Neuronal stem cell (in vitro differentiated cells): ENCODE measurements at regions not wholly inside any gene's neighbourhood (a gene's known extent, or its start where the extent isn't known, plus 50 kb on each side); places are given as distances from the start of the nearest gene placed in this dataset.

Experiments used
- DNase-seq: peaks from one replicate; pipeline ENCODE4 v3.0.0-alpha.2; 2013; ENCODE audit warnings: low spot score
- H2AFZ ChIP-seq: one replicate; pipeline ENCODE4 v1.6.1; 2013; ENCODE audit warnings: mild to moderate bottlenecking, low read length, inconsistent platforms
- H2AK5ac ChIP-seq: 2 replicates; pipeline ENCODE4 v1.6.1; 2013; ENCODE audit warnings: low read depth, mild to moderate bottlenecking, inconsistent platforms, low read length, moderate library complexity, mixed read lengths
- H2BK120ac ChIP-seq: 2 replicates; pipeline ENCODE4 v1.6.1; 2013; ENCODE audit warnings: low read depth, mild to moderate bottlenecking, inconsistent platforms, low read length, moderate library complexity, mixed read lengths
- H2BK12ac ChIP-seq: one replicate; pipeline ENCODE4 v1.6.1; 2013; ENCODE audit warnings: low read length, inconsistent platforms
- H2BK15ac ChIP-seq: 2 replicates; pipeline ENCODE4 v1.6.1; 2013; ENCODE audit warnings: mild to moderate bottlenecking, low read length, inconsistent platforms, mixed read lengths
- H2BK5ac ChIP-seq: one replicate; pipeline ENCODE4 v1.6.1; 2013; ENCODE audit warnings: inconsistent platforms, mild to moderate bottlenecking, low read length, moderate library complexity
- H3K14ac ChIP-seq: one replicate; pipeline ENCODE4 v1.6.1; 2013; ENCODE audit warnings: low read length, inconsistent platforms
- H3K18ac ChIP-seq: 2 replicates; pipeline ENCODE4 v1.6.1; 2013; ENCODE audit warnings: low read length, inconsistent platforms
- H3K23ac ChIP-seq: 2 replicates; pipeline ENCODE4 v1.6.1; 2013; ENCODE audit warnings: low read depth, mild to moderate bottlenecking, mixed read lengths, low read length, inconsistent platforms; ENCODE audit not compliant: poor library complexity
- H3K27ac ChIP-seq: replicated peaks from 3 replicates; pipeline ENCODE4 v1.5.1; 2013; ENCODE audit warnings: low read length, inconsistent platforms
- H3K27me3 ChIP-seq, 3 experiments: 2 replicates each; pipeline ENCODE4 v1.6.1; 2013; ENCODE audit warnings: low read length in 3 of 3, mild to moderate bottlenecking in 2 of 3, inconsistent platforms in 1 of 3, low read depth in 1 of 3, mixed read lengths in 1 of 3, moderate library complexity in 1 of 3; ENCODE audit not compliant: control insufficient read depth in 3 of 3, insufficient read depth in 3 of 3
- H3K36me3 ChIP-seq, 2 donors: replicated peaks in 1 of 2; 2 replicates each; pipeline ENCODE4 v1.6.1; 2013; ENCODE audit warnings: low read length in 2 of 2; ENCODE audit not compliant: control insufficient read depth in 2 of 2, insufficient read depth in 2 of 2
- H3K4ac ChIP-seq: 2 replicates; pipeline ENCODE4 v1.6.1; 2013; ENCODE audit warnings: inconsistent platforms, mild to moderate bottlenecking, low read length, moderate library complexity
- H3K4me1 ChIP-seq, 2 donors: 1 replicate in 1 of 2; 2 replicates in 1 of 2; pipeline ENCODE4 v1.6.1; 2013; ENCODE audit warnings: low read length in 2 of 2, low read depth in 1 of 2; ENCODE audit not compliant: control insufficient read depth in 2 of 2, insufficient read depth in 1 of 2
- H3K4me2 ChIP-seq: one replicate; pipeline ENCODE4 v1.6.1; 2013; ENCODE audit warnings: mild to moderate bottlenecking, low read length, inconsistent platforms; ENCODE audit not compliant: insufficient read depth, poor library complexity, severe bottlenecking
- H3K4me3 ChIP-seq, 2 donors: 2 replicates each; pipeline ENCODE4 v1.5.1; 2013; ENCODE audit warnings: low read length in 2 of 2, mild to moderate bottlenecking in 2 of 2, inconsistent platforms in 1 of 2, moderate library complexity in 1 of 2
- H3K79me1 ChIP-seq: one replicate; pipeline ENCODE4 v1.6.1; 2013; ENCODE audit warnings: low read depth, mild to moderate bottlenecking, inconsistent platforms, low read length, moderate library complexity
- H3K9ac ChIP-seq: one replicate; pipeline ENCODE4 v1.6.1; 2013; ENCODE audit warnings: mild to moderate bottlenecking, low read depth, low read length, inconsistent platforms; ENCODE audit not compliant: poor library complexity
- H3K9me3 ChIP-seq, 2 donors: replicated peaks in 1 of 2; 2 replicates each; pipeline versions ENCODE3 to v1.6.1; 2013; ENCODE audit warnings: low read length in 2 of 2, mild to moderate bottlenecking in 2 of 2, inconsistent platforms in 1 of 2, low read depth in 1 of 2, mixed read lengths in 1 of 2, moderate library complexity in 1 of 2; ENCODE audit not compliant: control insufficient read depth in 2 of 2, insufficient read depth in 1 of 2
- H4K8ac ChIP-seq: one replicate; pipeline ENCODE4 v1.6.1; 2013; ENCODE audit warnings: low read depth, mild to moderate bottlenecking, inconsistent platforms, low read length, moderate library complexity
- H4K91ac ChIP-seq: one replicate; pipeline ENCODE4 v1.6.1; 2013; ENCODE audit warnings: low read length, low read depth, mild to moderate bottlenecking, inconsistent platforms; ENCODE audit not compliant: poor library complexity
- WGBS, 2 donors: extraction: QIAGEN DNeasy Blood & Tissue Kit; methylation state at CpG; one replicate each; pipeline ENCODE4 v1.1.7; 2013; ENCODE audit warnings: missing lambda C conversion rate in 2 of 2, mixed read lengths in 1 of 2; ENCODE audit not compliant: insufficient read length in 2 of 2, insufficient replicate concordance in 1 of 2; ENCODE audit errors: extremely low coverage in 2 of 2; 5-methylcytosine and 5-hydroxymethylcytosine counted together

- Histone ChIP-seq H3K23ac (no peak overlapping the region), H3K14ac (no peak overlapping the region), H3K18ac (no peak overlapping the region), H4K8ac (no peak overlapping the region), H3K4me2 (no peak overlapping the region), H3K4me3 (no peak overlapping the region), H3K79me1 (no peaks in the 10 kb centered on the region), H4K91ac (no peak overlapping the region), H3K9me3 (no peaks in the 10 kb centered on the region), H2BK12ac (no peak overlapping the region), H2BK5ac (no peak overlapping the region), H3K36me3 (no peaks in the 10 kb centered on the region), H3K4ac (no peak overlapping the region), H2AK5ac (no peak overlapping the region), H2BK120ac (no peak overlapping the region), H3K27ac (no peak overlapping the region), H3K4me1 (peaks cover 0 to 2% of the 10 kb centered on the region in 2 donors), H2BK15ac (no peak overlapping the region), H3K27me3 (no peaks in the 10 kb centered on the region), H2AFZ (no peak overlapping the region), H3K9ac (no peak overlapping the region)
- no CpG with 5 or more reads among the region's 2 CpGs for whole genome bisulfite sequencing, 2 donors
- DNase-seq, result no peak
Measured at GRCh38 chrX:63922221-63922620, 137.2 kb upstream of the ARHGEF9 start.

DNA sequence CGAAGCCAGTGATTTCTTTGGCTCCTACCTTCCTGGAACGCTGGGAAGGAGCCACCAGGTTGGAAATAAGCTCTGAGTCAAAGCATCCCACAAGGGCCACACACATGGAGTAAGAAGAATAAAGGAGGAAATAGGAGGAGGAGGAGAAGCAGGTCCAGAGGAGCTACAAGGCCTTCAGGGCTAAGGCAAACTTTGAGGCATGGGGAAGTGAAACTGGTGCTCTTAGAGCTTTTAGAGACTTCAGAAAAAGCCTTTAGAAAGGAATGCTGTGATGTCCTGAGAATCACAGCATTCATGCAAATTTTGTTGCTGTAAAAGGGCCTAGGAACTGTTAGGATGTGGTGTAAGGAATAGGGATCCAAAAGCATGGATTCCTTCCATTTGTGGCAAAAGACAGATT is 135.9 kb upstream of the ARHGEF9 start:
- no peak overlapping the region for H3K18ac ChIP-seq
- H3K4me2 ChIP-seq, result no peak overlapping the region
- WGBS, 2 donors, result no CpG with 5 or more reads among the region's 2 CpGs

DNA sequence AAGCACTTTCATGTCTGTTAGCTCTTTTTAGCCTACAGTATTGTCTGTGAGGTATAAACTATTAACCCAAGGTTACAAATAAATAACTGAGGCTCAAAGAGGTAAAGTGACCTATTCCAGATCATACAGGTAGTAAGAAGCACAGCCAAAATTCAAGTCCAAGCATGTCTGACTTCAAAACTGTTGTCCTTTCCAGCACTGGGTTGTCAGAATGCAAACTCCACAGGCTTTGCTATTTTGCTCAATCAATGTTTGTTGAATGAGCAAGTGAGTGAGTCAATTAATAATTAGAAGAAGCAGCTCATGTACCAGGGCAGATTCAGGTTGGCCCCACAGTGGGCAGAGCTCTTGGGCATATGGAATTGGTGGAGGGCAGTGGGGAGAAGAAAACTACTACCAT is 134.1 kb upstream of the ARHGEF9 start:
- Histone ChIP-seq H3K9ac (no peak overlapping the region), H3K4me1 (peaks cover 0 to 2% of the 10 kb centered on the region in 2 donors), H2BK12ac (no peak overlapping the region), H3K4me2 (no peak overlapping the region), H2AK5ac (no peak overlapping the region), H4K8ac (no peak overlapping the region), H3K79me1 (no peaks in the 10 kb centered on the region), H2AFZ (no peak overlapping the region), H3K4ac (no peak overlapping the region), H2BK120ac (no peak overlapping the region), H3K4me3 (no peak overlapping the region), H4K91ac (no peak overlapping the region), H3K18ac (no peak overlapping the region), H3K27me3 (no peaks in the 10 kb centered on the region), H3K27ac (no peak overlapping the region), H2BK15ac (no peak overlapping the region), H2BK5ac (no peak overlapping the region), H3K36me3 (no peaks in the 10 kb centered on the region), H3K23ac (no peak overlapping the region), H3K14ac (no peak overlapping the region), H3K9me3 (no peaks in the 10 kb centered on the region)
- no peak for DNase-seq

More for the DNA sequence above, 135.9 kb upstream of the ARHGEF9 start:
- Histone ChIP-seq H3K9me3 (no peaks in the 10 kb centered on the region), H2BK12ac (no peak overlapping the region), H2AK5ac (no peak overlapping the region), H3K36me3 (no peaks in the 10 kb centered on the region), H3K9ac (no peak overlapping the region), H3K27me3 (no peaks in the 10 kb centered on the region), H2BK5ac (no peak overlapping the region), H2BK15ac (no peak overlapping the region), H3K4me3 (no peak overlapping the region), H4K8ac (no peak overlapping the region), H2AFZ (no peak overlapping the region), H3K79me1 (no peaks in the 10 kb centered on the region), H3K27ac (no peak overlapping the region), H3K14ac (no peak overlapping the region), H3K4ac (no peak overlapping the region), H3K23ac (no peak overlapping the region), H3K4me1 (peaks cover 0 to 2% of the 10 kb centered on the region in 2 donors), H4K91ac (no peak overlapping the region), H2BK120ac (no peak overlapping the region)
- no peak for DNase-seq

GRCh38 chrX:63918611-63919010 is 133.6 kb upstream of the ARHGEF9 start:
- no peak overlapping the region for H2BK5ac ChIP-seq
- H2BK15ac ChIP-seq, result no peak overlapping the region
- no peaks in the 10 kb centered on the region for H3K9me3 ChIP-seq
- H4K91ac ChIP-seq, result no peak overlapping the region
- peaks cover 0 to 2% of the 10 kb centered on the region in 2 donors for H3K4me1 ChIP-seq
- no peak overlapping the region for H3K23ac ChIP-seq
- H4K8ac ChIP-seq, result no peak overlapping the region
- no peak overlapping the region for H3K27ac ChIP-seq
- H3K4me2 ChIP-seq, result no peak overlapping the region
- no peak overlapping the region for H2BK12ac ChIP-seq
- H3K27me3 ChIP-seq, result no peaks in the 10 kb centered on the region
- no peak overlapping the region for H3K9ac ChIP-seq
- no peak overlapping the region for H2BK120ac ChIP-seq
- DNase-seq, result no peak
- no peak overlapping the region for H3K4me3 ChIP-seq
- no peak overlapping the region for H3K18ac ChIP-seq
- H3K79me1 ChIP-seq, result no peaks in the 10 kb centered on the region
- no peak overlapping the region for H3K4ac ChIP-seq
- no peak overlapping the region for H2AK5ac ChIP-seq
- no peaks in the 10 kb centered on the region for H3K36me3 ChIP-seq
- no CpG with 5 or more reads among the region's 1 CpG for WGBS, 2 donors
- no peak overlapping the region for H3K14ac ChIP-seq
- H2AFZ ChIP-seq, result no peak overlapping the region
